AG10803 (cell line): ENCODE measurements at regions not wholly inside any gene's neighbourhood (a gene's known extent, or its start where the extent isn't known, plus 50 kb on each side); places are given as distances from the start of the nearest gene placed in this dataset.

Source experiments
- DNase-seq: peaks from one replicate; pipeline ENCODE4 v3.0.0; 2010; ENCODE audit warnings: low read depth
- H3K4me3 ChIP-seq: 2 replicates; pipeline ENCODE4 v1.5.1; 2011; ENCODE audit warnings: mild to moderate bottlenecking, low read length, control low read depth
- CTCF ChIP-seq: conservative IDR thresholded peaks from 2 replicates; pipeline ENCODE4 v1.5.1; 2011; ENCODE audit warnings: mild to moderate bottlenecking, low read length, control low read depth, inconsistent platforms

- no peak for DNase-seq
- no peak for TF ChIP-seq CTCF
- H3K4me3 ChIP-seq: no peak overlapping the region
These were observed 171.0 kb downstream of the HRH4 start for GRCh38 chr18:24631243-24632025.

DNA sequence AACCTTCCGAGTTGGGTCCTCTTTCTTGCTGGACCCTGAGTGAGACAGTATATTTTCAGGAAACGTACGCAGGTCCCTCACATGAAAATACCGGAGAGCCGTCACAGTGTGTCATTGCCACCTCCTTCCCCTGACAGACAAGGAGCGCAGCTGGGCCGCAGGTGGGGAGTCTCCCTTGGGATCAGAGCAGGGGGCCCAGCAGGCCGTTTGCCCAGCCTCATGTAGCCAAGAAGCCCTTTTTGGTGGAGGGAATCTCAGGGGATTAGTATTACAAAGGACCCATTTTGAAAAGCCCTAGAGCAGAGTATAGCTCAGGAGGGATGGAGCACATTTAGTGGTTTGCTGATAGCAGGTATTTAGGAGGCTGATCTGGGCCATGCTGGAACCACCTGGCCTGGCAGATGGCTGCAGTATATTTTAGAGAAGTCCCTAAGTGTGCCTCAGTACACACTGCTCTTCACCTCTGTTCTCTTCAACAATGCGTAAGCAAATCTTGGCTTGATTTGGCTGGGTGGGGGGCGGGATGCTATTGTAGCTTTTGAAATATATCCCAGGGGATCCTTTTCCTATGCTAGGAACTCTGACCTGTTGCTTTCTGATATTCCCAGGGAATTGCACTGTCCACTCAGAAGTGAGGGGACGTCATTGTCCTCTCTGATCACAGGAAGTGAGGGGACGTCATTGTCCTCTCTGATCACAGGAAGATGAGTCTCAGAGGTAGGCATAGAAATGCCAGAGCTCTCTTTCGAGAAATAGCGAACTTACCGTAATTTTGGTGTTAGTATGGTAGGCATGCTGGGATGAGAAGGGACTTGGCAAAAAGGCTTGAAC lies 171.9 kb downstream of the HRH4 start:
- no peak for DNase-seq
- H3K4me3 ChIP-seq: no peak overlapping the region
- TF ChIP-seq CTCF: no peak

GRCh38 chr18:24633121-24633520 lies 172.7 kb downstream of the HRH4 start:
- no peak overlapping the region for H3K4me3 ChIP-seq
- no peak for TF ChIP-seq CTCF
- DNase-seq: no peak

DNA sequence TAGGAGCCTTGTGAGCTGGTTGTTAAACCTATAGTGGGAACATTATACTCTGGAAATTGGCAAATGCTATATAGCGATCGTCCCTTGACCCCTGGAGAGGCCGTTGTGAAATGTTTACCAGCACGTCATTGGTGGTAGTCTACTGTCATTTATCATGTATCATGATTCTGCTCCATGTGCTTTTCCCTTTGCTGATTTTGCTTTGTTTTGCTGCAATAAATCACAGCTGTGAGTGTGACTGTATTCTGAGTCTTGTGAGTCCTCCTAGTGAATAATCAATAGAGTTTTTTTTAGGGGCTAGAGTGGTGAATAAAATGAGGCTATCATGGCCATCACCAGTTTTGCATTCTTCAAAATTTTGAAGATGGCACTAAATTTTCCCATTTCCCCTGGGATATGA lies 189.1 kb downstream of the HRH4 start:
- no peak overlapping the region for H3K4me3 ChIP-seq
- no peak for DNase-seq
- no peak for TF ChIP-seq CTCF

DNA sequence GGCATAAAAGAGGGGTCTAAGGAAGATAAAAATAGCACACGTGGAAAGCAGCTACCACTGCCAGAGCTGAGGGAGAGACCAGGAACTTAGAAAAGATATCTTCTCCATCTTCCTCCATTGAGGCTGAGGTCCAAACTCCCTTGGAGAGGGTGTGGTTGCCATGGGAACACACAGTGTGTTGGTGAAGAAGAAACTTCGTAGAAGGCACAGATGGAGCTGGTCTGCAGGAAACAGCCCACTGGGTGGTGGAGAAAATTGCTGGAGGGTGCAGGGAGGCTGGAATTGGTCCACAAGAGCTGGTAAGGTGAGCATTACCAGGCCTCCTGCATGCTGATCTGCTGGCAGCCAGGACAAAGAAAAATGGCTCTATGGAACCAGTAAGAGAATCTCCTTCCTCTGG lies 191.0 kb downstream of the HRH4 start:
- no peak for DNase-seq
- no peak overlapping the region for H3K4me3 ChIP-seq
- TF ChIP-seq CTCF: no peak

- no peak for TF ChIP-seq CTCF
- no peak for DNase-seq
- no peak overlapping the region for H3K4me3 ChIP-seq
These were observed 195.6 kb downstream of the HRH4 start for GRCh38 chr18:24656050-24656449.
